ENCODE measurements at regions not wholly inside any gene's neighbourhood (a gene's known extent, or its start where the extent isn't known, plus 50 kb on each side); places are given as distances from the start of the nearest gene placed in this dataset.

- TF ChIP-seq CTCF (IDR thresholded peaks at IDR 0.05), result no peak
- TF ChIP-seq POLR2AphosphoS5 (IDR thresholded peaks at IDR 0.05; ENCODE audit: insufficient read depth in 1 of 2, low read depth in 1 of 2), result no peak
- no peak for TF ChIP-seq POLR2A (IDR thresholded peaks at IDR 0.05)
Observed at GRCh38 chr11:11044137-11044855, 186.4 kb upstream of the ZBED5 start.

Measured in vagina (tissue), 2 donors.